Adrenal gland (tissue), 5 donors: ENCODE measurements at regions not wholly inside any gene's neighbourhood (a gene's known extent, or its start where the extent isn't known, plus 50 kb on each side); places are given as distances from the start of the nearest gene placed in this dataset.

Source experiments
- CTCF ChIP-seq, 6 experiments: fragments of 450-650 bp in 4 of 6; fragments of 200-600 bp in 2 of 6; sonication (generic) in 1 of 6; IDR thresholded peaks; 1 replicate in 5 of 6; 2 replicates in 1 of 6; pipeline versions ENCODE4 v1.5.1 to v1.8.0; 2016 to 2021; ENCODE audit warnings: antibody characterized with exemption in 6 of 6, mild to moderate bottlenecking in 2 of 6, moderate library complexity in 1 of 6
- POLR2A ChIP-seq, 2 donors: fragments of 450-650 bp; IDR thresholded peaks; one replicate each; pipeline ENCODE4 v1.6.1; 2017; ENCODE audit warnings: antibody characterized with exemption in 2 of 2, mild to moderate bottlenecking in 2 of 2, moderate library complexity in 1 of 2
- donor health status: DM: no; HTN: no; CAD: no.

DNA sequence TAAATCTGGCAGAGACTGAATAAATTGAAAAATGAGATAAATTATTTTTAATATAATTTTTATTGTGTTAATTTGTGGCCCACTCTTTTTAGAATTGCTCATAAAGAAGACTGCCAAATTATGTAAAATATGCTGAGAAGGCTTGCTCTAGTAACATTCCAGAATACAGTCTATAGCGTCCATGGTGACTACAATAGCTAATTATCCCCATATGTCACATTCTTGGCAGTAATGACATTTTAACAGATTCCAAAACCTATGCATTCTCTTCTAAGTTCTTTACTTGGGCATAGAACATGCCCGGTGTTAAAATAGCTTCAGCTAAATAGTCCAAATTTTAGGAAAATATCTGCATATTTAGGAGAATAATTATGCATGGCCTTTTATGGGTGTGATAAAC, 697.0 kb upstream of the SEMA6A start:
- TF ChIP-seq CTCF (IDR thresholded peaks at IDR 0.05): no peak
- no peak for TF ChIP-seq POLR2A (IDR thresholded peaks at IDR 0.05)
